Spinal cord (tissue), 9 donors: ENCODE measurements at regions not wholly inside any gene's neighbourhood (a gene's known extent, or its start where the extent isn't known, plus 50 kb on each side); places are given as distances from the start of the nearest gene placed in this dataset.
"Not testable (repeated sequence)": the region's sequence is repeated elsewhere in the genome, so short reads cannot be mapped to it uniquely, and the experiment has no call there.

ENCODE experiments used
- DNase-seq, 6 donors: peaks; one replicate each; pipeline versions ENCODE4 v3.0.0 to v3.0.0-alpha.2; 2013 to 2015; ENCODE audit warnings: low spot score in 6 of 6, low read depth in 4 of 6
- H3K27ac ChIP-seq: one replicate; pipeline ENCODE4 v1.5.1; 2013; ENCODE audit warnings: low read depth, low read length, control low read depth
- H3K27me3 ChIP-seq: one replicate; pipeline ENCODE4 v1.6.1; 2013; ENCODE audit warnings: low read length; ENCODE audit not compliant: control insufficient read depth, insufficient read depth
- H3K36me3 ChIP-seq: one replicate; pipeline ENCODE4 v1.6.1; 2013; ENCODE audit warnings: low read length; ENCODE audit not compliant: control insufficient read depth, insufficient read depth
- H3K4me1 ChIP-seq: one replicate; pipeline ENCODE4 v1.6.1; 2013; ENCODE audit warnings: low read length; ENCODE audit not compliant: control insufficient read depth, insufficient read depth
- H3K4me3 ChIP-seq: one replicate; pipeline ENCODE4 v1.5.1; 2013; ENCODE audit warnings: low read depth, low read length, control low read depth
- H3K9me3 ChIP-seq: one replicate; pipeline ENCODE4 v1.6.1; 2013; ENCODE audit warnings: low read length; ENCODE audit not compliant: control insufficient read depth, insufficient read depth
- whole genome bisulfite sequencing: methylation state at CpG from one replicate; pipeline ENCODE4 v1.1.5; 2013; ENCODE audit warnings: missing lambda C conversion rate; ENCODE audit not compliant: insufficient coverage; 5-methylcytosine and 5-hydroxymethylcytosine counted together
- donor health status: healthy.

GRCh38 chr11:95410707-95411106, 179.7 kb upstream of the SESN3 start:
- H3K36me3 ChIP-seq, H3K4me3 ChIP-seq, DNase-seq, H3K4me1 ChIP-seq, H3K9me3 ChIP-seq, H3K27ac ChIP-seq, H3K27me3 ChIP-seq: not testable (repeated sequence)

- DNase-seq: no peak
- H3K9me3 ChIP-seq: peaks cover 2% of the 10 kb centered on the region
- no peak overlapping the region for H3K4me3 ChIP-seq
- no peaks in the 10 kb centered on the region for H3K27me3 ChIP-seq
- no peaks in the 10 kb centered on the region for H3K36me3 ChIP-seq
- no peaks in the 10 kb centered on the region for H3K4me1 ChIP-seq
- WGBS: 90% methylated on average over 1 of the region's 1 CpG
- no peak overlapping the region for H3K27ac ChIP-seq
Observed at GRCh38 chr11:95406271-95406670, 175.3 kb upstream of the SESN3 start.

- Histone ChIP-seq H3K36me3 (no peaks in the 10 kb centered on the region), H3K27me3 (no peaks in the 10 kb centered on the region), H3K4me1 (no peaks in the 10 kb centered on the region), H3K4me3 (no peak overlapping the region), H3K9me3 (peaks cover 2% of the 10 kb centered on the region), H3K27ac (no peak overlapping the region)
- WGBS: 87% methylated on average over 4 of the region's 4 CpGs
- DNase-seq: no peak
Observed at GRCh38 chr11:95404370-95404769, 173.4 kb upstream of the SESN3 start.

GRCh38 chr11:95398437-95399112, 167.6 kb upstream of the SESN3 start:
- peaks cover 2% of the 10 kb centered on the region for H3K9me3 ChIP-seq
- no peak overlapping the region for H3K4me3 ChIP-seq
- H3K36me3 ChIP-seq: no peaks in the 10 kb centered on the region
- DNase-seq: no peak
- H3K4me1 ChIP-seq: no peaks in the 10 kb centered on the region
- no peaks in the 10 kb centered on the region for H3K27me3 ChIP-seq
- no peak overlapping the region for H3K27ac ChIP-seq
- 89% methylated on average over 2 of the region's 3 CpGs for WGBS

GRCh38 chr11:95392644-95393043, 161.6 kb upstream of the SESN3 start:
- no peak overlapping the region for H3K4me3 ChIP-seq
- H3K36me3 ChIP-seq: no peaks in the 10 kb centered on the region
- WGBS: no CpG with 5 or more reads among the region's 1 CpG
- DNase-seq: no peak
- H3K27me3 ChIP-seq: no peaks in the 10 kb centered on the region
- no peak overlapping the region for H3K27ac ChIP-seq
- H3K9me3 ChIP-seq: no peaks in the 10 kb centered on the region
- H3K4me1 ChIP-seq: no peaks in the 10 kb centered on the region

GRCh38 chr11:95389427-95389826, 158.4 kb upstream of the SESN3 start:
- H3K36me3 ChIP-seq: no peaks in the 10 kb centered on the region
- WGBS: no CpG with 5 or more reads among the region's 1 CpG
- no peak for DNase-seq
- H3K4me3 ChIP-seq: no peak overlapping the region
- no peaks in the 10 kb centered on the region for H3K9me3 ChIP-seq
- no peak overlapping the region for H3K27ac ChIP-seq
- H3K4me1 ChIP-seq: no peaks in the 10 kb centered on the region
- no peaks in the 10 kb centered on the region for H3K27me3 ChIP-seq

GRCh38 chr11:95388086-95388485, 157.1 kb upstream of the SESN3 start:
- no peak overlapping the region for H3K4me3 ChIP-seq
- H3K4me1 ChIP-seq: no peaks in the 10 kb centered on the region
- no peaks in the 10 kb centered on the region for H3K27me3 ChIP-seq
- 82% methylated on average over 3 of the region's 6 CpGs for WGBS
- H3K36me3 ChIP-seq: no peaks in the 10 kb centered on the region
- no peaks in the 10 kb centered on the region for H3K9me3 ChIP-seq
- no peak for DNase-seq
- H3K27ac ChIP-seq: no peak overlapping the region

- Histone ChIP-seq H3K4me1 (no peaks in the 10 kb centered on the region), H3K27me3 (no peaks in the 10 kb centered on the region), H3K9me3 (no peaks in the 10 kb centered on the region), H3K4me3 (no peak overlapping the region), H3K27ac (no peak overlapping the region), H3K36me3 (no peaks in the 10 kb centered on the region)
- no peak for DNase-seq
- WGBS: no CpG with 5 or more reads among the region's 1 CpG
Observed at GRCh38 chr11:95387325-95387724, 156.3 kb upstream of the SESN3 start.

GRCh38 chr11:95385577-95385976, 154.6 kb upstream of the SESN3 start:
- Histone ChIP-seq H3K4me3 (no peak overlapping the region), H3K9me3 (no peaks in the 10 kb centered on the region), H3K4me1 (no peaks in the 10 kb centered on the region), H3K27me3 (no peaks in the 10 kb centered on the region), H3K36me3 (no peaks in the 10 kb centered on the region), H3K27ac (no peak overlapping the region)
- DNase-seq: no peak

- Histone ChIP-seq H3K4me1 (no peaks in the 10 kb centered on the region), H3K27me3 (no peaks in the 10 kb centered on the region), H3K9me3 (no peaks in the 10 kb centered on the region), H3K27ac (no peak overlapping the region), H3K36me3 (no peaks in the 10 kb centered on the region), H3K4me3 (no peak overlapping the region)
- peak in 1 of 6 donors; percentile 54 for DNase-seq
Observed at GRCh38 chr11:95379479-95379878, 148.5 kb upstream of the SESN3 start.
